ENCODE measurements at regions not wholly inside any gene's neighbourhood (a gene's known extent, or its start where the extent isn't known, plus 50 kb on each side); places are given as distances from the start of the nearest gene placed in this dataset.

DNA sequence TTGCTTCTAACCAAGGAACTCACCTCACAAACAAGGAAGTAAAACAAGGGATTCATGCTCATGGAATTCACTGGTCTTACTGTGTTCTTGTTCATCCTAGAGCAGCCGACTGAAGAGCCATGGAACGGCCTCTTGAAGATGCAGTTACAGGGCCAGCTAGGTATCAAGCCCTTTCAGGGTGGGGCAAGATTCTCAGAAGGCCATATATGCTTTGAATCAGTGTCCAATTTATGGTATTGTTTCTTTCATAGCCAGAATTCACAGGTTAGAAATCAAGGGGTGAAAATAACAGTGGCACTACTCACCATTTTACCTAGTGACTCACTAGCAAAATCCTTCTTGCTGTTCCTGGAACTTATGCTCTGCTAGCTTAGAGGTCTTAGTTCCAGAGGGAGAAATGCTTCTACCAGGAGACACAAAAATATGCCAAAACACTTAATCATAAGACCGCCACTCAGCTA lies 159.5 kb upstream of the CDH10 start:
- no peak for DNase-seq (ENCODE audit: low read depth)

DNA sequence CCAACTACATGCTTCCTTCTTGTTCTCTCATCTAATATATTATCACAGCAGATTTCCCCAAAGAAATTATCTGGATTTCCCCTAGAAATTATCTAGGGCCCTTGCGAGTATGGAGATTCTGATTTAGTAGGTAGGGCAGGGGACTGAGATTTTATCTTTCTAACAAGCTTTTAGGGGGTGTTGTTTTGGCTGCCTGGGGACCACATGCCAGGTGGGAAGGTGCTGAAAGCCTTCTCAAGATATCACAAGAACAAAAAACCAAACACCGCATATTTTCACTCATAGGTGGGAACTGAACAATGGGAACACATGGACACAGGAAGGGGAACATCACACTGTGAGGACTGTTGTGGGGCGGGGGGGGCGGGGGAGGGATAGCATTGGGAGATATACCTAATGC lies 146.5 kb upstream of the CDH10 start:
- no peak for DNase-seq (ENCODE audit: low read depth)
- no peak overlapping the region for H3K4me3 ChIP-seq (ENCODE audit: low read depth, low read length)

More for the DNA sequence above, 159.5 kb upstream of the CDH10 start:
- H3K4me3 ChIP-seq (ENCODE audit: low read depth, low read length): no peak overlapping the region

DNA sequence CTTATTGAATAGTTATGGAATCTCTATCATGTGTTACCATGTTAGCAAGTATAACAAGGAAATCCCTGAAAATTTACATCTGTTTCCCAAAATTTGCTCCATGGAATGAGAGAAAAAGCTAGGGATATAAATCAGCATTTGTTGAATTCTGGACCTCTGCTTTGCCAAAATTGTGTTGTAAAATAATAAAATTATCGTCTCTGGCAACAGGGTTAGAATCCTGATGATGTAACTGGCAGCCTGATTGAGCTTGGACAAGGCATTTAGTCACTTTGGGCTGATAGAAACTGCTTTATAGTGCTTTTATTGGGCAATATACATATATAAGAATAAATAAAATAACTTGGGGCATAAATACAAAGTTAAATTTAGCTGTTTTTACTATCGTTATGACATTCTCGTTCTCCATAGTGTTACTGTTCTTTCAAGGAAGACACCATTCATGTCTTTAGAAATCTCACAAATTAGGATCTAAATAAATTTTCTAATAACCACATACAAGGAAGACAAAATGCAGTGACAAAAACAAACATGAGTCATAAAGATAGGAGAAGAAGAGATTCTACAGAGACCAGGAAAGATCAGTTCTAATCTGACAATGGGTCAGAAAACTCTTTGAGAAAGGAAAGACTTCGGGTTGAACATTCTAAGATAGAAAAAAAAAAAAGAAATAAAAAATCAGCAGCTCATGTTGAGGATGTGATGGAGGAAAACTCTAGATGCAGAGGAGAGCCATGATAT lies 145.0 kb upstream of the CDH10 start:
- H3K4me3 ChIP-seq (ENCODE audit: low read depth, low read length): no peak overlapping the region
- DNase-seq (ENCODE audit: low read depth): no peak

DNA sequence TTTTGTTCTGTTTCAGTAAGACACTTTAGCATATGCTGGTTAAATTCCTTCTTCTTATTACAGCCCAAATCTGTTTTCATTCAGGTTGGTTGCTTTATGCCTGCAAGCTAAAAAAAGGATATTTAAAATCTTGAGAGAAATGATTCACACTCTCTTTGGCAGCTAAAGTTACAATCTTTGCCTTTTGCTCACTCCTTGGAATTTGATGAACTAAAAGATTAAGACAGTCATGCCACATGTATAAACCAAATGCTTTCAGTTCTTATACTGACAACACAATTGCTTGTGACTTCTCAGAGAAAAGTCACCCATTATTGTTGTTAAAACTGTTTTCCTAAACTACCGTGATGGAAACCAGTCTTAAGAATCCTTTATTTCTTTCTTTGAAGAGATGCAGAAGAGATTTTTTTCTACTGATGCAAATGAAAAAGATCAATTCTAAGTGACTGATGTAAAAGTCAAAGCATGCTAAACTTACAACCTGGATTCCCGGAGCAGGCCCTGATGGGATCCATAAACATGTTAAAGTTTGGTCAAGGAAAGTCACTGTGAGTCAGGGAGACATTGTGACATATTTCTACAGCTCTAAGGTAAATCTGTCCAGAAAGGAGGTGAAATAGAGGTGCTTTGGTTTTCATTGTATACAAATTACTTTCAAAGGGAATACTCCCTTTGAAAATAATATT lies 144.2 kb upstream of the CDH10 start:
- no peak for DNase-seq (ENCODE audit: low read depth)
- H3K4me3 ChIP-seq (ENCODE audit: low read depth, low read length): no peak overlapping the region

DNA sequence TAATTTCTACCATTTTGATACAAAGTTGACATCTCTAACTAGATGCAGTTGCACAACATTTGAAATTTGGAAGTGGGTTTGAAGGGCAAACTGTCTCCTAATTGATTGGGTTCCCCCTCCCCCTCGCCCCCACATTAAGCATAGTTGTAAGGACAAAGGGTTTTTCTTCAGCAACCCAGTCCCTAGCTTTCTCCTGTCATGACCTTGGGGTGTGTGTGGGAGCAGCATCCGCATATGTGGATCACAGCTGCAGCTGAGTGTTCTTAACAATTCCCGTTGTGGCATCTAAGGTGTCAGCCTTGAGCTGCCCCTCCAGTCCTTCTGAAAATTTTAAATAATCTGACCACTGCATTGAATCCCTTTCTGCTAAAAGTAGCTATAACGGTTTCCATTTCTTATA lies 141.3 kb upstream of the CDH10 start:
- no peak overlapping the region for H3K4me3 ChIP-seq (ENCODE audit: low read depth, low read length)
- DNase-seq (ENCODE audit: low read depth): no peak

DNA sequence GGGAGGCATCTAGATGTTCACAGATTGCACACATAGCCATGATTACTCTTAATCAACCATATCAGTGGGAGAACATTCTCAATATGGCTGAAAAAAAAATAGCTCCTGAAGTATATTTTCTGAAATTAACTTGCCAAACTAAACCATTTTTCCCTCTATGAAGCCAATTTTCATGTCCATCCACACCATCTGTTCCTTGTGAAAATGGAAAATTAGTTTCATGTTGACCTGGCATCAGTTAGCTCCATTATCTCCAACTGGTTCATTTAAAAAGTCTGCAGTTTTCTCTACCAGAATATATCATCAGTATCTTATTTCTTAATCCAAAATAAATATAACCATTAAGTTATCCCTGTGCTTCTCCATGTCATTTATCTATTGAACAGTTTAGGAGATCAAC lies 138.8 kb upstream of the CDH10 start:
- no peak overlapping the region for H3K4me3 ChIP-seq (ENCODE audit: low read depth, low read length)
- DNase-seq (ENCODE audit: low read depth): no peak

DNA sequence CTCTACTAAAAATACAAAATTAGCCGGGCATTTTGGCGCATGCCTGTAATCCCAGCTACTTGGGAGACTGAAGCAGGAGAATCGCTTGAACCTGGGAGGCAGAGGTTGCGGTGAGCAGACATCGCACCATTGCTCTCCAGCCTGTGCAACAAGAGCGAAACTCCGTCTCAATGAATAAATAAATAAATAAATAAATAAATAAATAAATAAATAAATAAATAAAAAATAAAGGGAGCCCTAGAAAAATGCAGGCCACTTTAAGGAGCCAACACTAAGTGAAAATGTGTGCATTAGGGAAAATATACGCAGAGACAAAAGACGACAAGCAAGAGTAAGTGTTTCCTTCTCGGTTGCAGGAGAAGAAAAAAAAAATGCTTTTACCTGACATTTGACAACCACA lies 132.6 kb upstream of the CDH10 start:
- no peak for DNase-seq (ENCODE audit: low read depth)
- H3K4me3 ChIP-seq (ENCODE audit: low read depth, low read length): no peak overlapping the region

DNA sequence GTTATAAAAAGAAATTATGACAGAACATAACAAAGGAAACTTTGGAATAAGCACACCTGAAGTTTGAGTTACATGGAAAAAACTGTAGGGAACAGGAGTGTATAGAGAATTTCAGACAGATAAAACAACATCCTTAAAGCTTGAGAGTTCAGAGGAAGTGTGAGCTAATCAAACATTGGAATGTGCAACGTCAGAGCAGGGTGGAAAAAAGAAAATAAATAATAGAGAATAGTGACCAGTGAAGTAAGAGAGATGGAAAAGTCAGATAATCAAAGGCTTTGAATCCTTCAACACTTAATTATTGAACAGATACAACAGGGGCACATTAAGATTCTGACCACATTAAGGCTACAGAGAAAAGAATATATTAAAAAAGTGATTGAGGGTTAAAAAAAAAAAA lies 128.5 kb upstream of the CDH10 start:
- no peak overlapping the region for H3K4me3 ChIP-seq (ENCODE audit: low read depth, low read length)
- DNase-seq (ENCODE audit: low read depth): no peak

DNA sequence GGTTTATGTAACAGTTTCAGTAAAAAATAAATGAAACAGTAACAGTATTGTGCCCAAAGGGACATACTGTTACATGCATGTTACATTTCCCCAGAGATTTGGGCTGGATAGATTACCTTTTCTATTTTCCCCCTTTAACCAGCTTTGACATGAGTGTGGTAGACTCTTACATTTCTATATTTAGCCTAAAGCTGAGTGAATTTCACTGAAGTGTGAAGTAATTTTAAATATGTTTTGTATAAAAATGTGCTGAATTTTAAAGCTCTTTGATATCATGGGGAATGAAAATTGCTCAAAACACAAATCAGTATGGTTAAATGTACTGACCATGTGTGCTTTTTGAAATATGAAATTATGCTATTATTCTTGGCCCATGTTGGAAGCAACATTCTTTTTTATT lies 122.3 kb upstream of the CDH10 start:
- no peak for DNase-seq (ENCODE audit: low read depth)
- H3K4me3 ChIP-seq (ENCODE audit: low read depth, low read length): no peak overlapping the region

DNA sequence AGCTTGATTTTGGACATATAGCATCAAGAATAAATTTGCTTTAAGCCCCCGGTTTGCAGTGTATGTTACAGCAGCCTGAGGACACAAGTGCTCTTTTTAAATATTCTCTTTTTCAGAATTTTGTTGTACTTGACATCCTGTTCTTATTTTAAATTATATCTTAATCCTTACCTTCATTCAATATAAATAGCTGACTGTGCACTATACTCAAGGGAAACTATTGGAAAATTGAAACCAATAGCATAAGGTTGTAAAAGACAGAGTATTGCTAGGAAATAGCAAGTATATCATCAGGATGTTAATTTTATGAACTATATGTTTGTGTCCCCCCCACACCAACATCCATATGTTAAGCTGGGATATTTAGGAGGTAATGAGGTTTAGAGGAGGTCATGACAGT lies 120.4 kb upstream of the CDH10 start:
- no peak for DNase-seq (ENCODE audit: low read depth)
- H3K4me3 ChIP-seq (ENCODE audit: low read depth, low read length): no peak overlapping the region

DNA sequence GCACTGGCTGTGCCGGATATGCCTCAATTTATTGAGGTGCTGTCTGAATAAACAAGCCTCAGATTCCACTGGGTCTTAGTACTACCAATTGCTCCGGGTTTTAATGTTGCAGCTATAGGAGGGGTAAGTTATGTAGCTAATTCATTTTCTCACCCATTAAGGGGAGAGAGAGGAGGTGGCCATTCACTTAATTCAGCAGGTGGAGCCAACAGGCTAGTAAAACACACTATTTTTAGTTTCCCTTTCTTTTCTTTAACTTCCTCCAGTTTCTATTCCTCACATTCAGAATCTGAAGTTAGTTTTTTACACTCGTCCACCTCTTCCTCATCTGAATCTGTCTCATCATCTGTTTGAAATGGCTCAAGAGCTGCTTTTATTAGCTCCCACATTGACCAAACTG lies 105.6 kb upstream of the CDH10 start:
- H3K4me3 ChIP-seq (ENCODE audit: low read depth, low read length): no peak overlapping the region
- DNase-seq (ENCODE audit: low read depth): no peak

DNA sequence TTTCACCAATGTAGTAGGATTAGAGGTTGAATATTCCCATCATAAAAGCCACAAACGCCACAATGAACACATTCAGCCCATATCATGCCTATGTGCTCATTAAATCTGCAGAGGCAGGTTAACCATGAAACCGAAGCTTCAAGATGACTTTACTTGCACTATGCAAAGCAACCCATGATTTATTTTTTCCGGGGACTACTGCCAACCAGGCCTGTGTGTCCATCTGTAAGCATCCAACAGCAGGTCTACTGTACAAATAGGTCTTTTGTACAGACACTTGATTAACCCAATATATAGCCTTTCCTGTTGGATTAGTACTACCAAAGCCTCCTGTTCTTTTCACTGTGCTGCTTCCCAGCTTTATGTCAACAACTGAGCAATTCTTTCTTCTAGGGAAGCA lies 104.9 kb upstream of the CDH10 start:
- no peak overlapping the region for H3K4me3 ChIP-seq (ENCODE audit: low read depth, low read length)
- no peak for DNase-seq (ENCODE audit: low read depth)

DNA sequence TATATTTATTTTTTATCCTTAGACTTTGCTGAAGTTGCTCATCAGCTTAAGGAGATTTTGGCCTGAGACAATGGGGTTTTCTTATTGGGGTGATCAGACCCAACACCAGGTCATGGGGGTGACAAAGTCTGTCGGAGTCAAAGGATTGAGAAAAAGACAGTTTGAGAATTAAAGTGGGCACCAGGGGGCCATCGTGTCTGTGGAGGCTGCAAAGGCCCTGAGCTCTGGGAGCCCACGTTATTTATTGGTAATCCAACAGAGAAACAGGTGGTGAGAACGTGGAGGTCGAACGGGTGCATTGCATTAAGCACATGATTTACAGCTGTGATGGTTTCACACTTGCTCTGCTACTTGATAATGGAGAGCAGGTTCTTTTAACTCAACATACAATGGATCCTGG lies 102.5 kb upstream of the CDH10 start:
- no peak overlapping the region for H3K4me3 ChIP-seq (ENCODE audit: low read depth, low read length)
- DNase-seq (ENCODE audit: low read depth): no peak

DNA sequence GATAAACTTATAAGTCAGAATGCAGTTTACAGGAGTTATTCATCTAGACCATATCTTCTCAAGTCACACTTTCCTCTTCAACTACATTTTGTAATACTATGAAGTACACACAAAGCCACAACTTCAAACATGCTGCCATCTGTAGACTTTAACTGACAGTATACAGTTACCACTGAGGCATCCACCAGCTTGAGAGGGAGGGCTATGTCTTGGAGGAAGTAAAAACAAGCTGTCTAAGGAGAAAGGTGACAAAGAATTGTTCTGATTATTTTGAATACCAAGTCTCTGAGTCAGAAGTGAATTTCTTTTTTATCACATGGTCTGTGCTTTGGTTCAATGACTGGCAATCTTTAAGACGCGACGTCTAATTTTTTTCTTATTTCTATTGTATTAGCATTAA lies 97.6 kb upstream of the CDH10 start:
- DNase-seq (ENCODE audit: low read depth): no peak
- H3K4me3 ChIP-seq (ENCODE audit: low read depth, low read length): no peak overlapping the region

DNA sequence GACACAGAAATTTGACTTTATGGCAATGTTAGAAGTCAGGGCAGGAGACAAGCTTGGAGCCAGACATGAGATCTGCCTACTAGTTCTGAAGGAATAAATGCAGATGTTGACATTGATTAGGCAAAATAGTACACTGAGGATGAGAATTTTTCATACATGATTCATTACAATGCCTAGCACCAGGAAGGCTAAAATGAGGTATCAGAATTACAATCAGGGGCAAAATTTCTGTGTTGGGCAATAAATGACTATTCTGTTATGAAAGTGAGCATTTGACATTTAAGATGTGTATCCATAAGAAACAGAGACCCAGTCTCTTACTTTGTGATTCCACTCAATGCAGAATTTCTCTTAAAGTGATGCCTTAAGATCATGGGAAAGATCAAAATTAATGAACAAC lies 92.4 kb upstream of the CDH10 start:
- no peak for DNase-seq (ENCODE audit: low read depth)
- H3K4me3 ChIP-seq (ENCODE audit: low read depth, low read length): no peak overlapping the region

DNA sequence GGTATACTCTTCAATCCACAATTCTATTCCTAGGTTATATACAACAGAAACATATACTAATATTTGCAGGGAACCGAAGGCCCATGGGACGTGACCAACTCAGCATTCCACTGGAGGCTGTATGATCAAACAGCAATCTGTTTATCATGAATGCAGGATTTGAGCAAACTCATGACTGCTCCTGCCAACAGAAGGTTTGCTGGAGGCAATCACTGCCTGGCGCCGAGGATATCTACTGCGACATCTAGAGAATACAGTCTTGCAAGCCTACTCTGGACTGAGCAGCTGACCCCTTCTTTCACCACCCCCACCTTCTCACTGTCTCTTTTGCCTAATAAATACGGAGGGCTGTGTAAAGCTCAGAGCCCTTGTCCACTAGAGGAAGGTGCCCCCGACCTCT lies 90.5 kb upstream of the CDH10 start:
- no peak overlapping the region for H3K4me3 ChIP-seq (ENCODE audit: low read depth, low read length)
- no peak for DNase-seq (ENCODE audit: low read depth)

DNA sequence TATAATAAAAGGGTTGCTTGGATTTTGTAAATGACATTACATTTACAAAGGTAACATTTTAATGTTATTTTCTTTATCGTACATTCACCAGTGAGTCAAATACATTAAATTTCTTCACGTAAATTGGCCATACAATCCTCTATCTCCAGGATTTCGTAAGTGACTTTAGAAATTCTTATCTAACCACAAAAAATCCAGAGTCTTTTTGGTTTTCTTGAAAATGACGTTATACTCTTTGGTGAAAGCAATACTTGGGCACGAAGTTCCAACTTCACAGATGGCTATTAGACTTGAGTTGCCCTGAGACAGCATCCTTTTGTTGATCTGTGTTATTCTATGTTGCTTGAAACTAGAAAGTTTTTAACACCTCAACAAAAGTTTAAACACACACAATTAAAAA lies 87.4 kb upstream of the CDH10 start:
- no peak overlapping the region for H3K4me3 ChIP-seq (ENCODE audit: low read depth, low read length)
- DNase-seq (ENCODE audit: low read depth): no peak

DNA sequence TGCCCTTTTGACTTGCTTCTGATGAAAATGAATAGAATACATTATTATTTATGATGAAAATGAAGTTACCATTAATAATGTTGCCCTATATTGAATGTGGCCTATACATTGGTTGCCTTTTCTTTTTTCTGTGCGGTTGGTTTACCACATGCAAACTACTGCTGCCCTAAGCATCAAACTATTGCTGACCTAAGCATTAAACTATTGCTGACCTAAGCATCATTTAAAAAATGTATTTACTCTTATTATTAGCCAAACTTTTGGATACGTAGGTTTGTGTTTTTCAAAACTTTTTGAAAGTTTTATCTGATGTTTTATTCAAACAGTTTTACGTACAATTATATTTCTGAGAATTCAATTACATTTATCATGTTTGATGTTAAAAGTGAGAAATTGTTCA lies 76.0 kb upstream of the CDH10 start:
- H3K4me3 ChIP-seq (ENCODE audit: low read depth, low read length): no peak overlapping the region
- DNase-seq (ENCODE audit: low read depth): no peak

DNA sequence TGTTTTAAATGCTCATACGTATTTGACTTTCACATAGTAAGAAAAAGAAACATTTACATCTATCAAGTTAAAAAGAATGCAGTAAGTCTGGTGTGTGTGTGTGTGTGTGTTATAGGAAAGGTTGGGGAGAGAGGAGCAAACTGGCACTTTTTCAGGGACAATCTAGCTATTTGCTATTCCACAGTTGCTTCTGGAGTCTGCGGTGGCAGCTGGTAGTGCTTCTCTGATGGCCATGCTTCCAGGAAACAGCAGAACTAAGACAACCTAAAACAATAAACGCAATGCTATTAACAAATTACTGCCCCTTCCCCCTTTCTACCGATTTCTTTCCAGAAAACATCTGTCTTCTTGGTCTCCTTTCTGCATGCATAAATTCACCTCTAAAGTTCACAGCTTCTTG lies 70.0 kb upstream of the CDH10 start:
- no peak for DNase-seq (ENCODE audit: low read depth)
- H3K4me3 ChIP-seq (ENCODE audit: low read depth, low read length): no peak overlapping the region

DNA sequence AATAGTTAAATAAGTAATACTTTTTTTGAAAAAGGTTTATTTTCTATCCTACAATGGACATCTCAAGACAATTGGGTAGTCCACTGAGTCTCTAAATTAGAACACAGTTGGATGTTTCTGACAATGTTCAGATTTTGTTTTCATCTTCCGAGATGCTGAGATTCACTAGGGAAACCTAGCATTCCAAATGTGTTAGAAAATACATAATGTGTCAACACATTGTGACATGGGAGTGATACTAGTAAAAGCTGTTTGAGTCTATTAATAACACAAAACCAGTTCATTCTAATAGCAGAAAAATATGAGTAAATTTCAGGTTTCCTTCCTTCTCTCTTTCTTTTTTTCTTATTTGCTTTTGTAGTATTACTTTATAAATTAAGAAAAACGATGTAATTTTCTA lies 68.2 kb upstream of the CDH10 start:
- no peak overlapping the region for H3K4me3 ChIP-seq (ENCODE audit: low read depth, low read length)
- no peak for DNase-seq (ENCODE audit: low read depth)

DNA sequence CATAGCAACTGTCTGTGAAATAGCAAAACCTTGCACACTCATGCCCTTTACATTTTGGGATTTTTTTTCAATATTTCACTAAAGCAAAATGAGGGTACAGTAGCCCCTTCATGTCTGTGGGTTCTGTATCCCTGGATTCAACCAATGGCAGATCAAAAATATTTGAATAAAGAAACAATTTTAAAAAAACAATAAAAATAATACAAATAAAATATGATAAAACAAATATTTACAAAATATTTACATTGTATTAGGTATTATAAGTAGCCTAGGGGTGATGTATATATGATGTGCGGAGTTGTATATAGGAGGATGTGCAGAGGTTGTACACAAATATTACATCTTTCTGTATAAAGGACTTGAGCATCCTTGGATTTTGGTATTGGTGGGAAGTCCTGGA lies 67.3 kb upstream of the CDH10 start:
- no peak for DNase-seq (ENCODE audit: low read depth)
- no peak overlapping the region for H3K4me3 ChIP-seq (ENCODE audit: low read depth, low read length)
